NCI-H1092 (cell line): ENCODE measurements at regions not wholly inside any gene's neighbourhood (a gene's known extent, or its start where the extent isn't known, plus 50 kb on each side); places are given as distances from the start of the nearest gene placed in this dataset.

ENCODE experiments used
- DNase-seq: peaks from one replicate; lab custom pipeline; 2025; lab: John Stamatoyannopoulos, UW

DNA sequence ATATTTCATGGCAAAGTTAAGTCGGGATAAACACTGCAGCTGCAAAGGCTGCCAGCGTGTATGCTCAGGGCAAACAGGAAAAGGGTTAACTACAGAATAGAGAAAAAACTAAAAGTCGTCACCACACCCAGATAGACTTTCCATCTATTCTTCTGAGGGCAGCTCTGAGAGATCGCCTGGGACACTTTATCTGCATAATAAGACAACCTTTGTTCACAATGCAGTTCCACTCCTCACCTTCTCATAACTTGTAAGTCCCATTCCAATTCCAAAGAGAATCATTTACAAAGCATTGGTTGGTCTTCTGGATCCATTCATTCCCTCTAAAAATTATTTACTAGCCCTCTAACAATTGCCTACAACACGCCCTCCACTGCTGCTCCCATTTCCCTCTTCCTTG is 437.4 kb downstream of the RND3 start:
- DNase-seq: no peak

DNA sequence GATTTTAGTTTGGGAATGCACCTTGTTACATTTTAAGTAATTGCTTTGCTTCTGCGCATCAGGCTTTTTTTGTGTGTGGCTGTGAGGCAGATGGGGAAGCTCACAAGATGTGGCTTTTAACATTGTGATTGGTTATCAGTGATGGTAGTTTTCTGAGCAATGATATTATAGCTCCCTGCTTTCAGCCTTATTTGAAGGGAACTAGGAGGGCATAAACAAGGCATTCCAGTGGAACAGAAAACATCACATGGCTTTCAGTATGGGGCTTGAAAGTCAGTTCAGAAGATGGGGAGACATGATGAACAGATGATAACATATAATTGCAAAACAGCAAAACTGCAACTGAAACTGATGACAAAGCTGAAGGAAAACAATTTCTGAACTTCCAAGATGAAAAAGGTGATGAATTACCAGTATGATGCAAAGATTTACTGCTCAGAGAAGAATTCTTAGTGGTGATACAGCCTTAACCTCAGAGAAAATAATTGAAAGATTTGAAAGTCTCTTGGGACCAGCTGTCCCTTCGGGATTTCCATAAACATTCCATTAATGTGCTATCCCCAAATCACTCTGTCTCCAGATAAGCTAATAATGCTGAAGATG is 439.7 kb downstream of the RND3 start:
- no peak for DNase-seq

DNA sequence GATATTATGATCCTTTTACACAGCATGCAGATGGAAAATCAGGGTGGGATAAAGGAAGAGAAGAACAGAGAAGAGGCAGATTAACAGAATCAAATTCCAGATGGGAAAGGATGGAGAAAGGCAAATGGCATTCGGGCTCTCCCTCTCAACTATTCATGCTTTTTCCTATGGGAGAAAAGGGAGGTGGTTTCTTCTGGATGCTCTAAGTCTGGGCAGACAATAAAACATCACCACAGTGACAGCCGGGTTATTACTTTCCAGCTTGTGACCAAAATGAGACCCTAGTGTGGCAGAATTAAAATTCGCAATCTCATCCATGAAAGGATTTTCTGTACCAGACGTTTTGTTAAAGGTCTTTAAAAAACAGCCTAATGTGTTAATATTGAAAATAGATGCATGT is 440.7 kb downstream of the RND3 start:
- DNase-seq: no peak

DNA sequence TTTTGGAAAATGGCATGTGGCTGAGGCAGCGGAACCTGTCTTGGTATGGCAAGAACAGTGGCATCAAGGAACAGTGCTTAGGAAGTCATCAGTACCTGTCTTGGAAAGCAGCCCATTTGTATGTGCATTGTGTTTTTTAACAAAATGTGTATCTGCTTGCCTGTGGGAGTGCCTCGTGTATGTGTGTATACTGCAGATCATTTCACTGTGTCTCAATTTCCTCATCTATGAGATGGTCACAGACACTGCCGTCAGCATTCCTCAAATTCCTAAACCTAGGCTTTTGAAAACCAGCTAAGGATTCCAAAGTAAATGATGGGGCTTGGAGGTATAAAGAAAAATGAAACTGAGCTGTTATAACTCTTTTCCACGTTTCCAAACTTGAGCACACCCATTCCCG is 441.3 kb downstream of the RND3 start:
- no peak for DNase-seq

- no peak for DNase-seq
Measured at GRCh38 chr2:150045601-150046000, 441.9 kb downstream of the RND3 start.

DNA sequence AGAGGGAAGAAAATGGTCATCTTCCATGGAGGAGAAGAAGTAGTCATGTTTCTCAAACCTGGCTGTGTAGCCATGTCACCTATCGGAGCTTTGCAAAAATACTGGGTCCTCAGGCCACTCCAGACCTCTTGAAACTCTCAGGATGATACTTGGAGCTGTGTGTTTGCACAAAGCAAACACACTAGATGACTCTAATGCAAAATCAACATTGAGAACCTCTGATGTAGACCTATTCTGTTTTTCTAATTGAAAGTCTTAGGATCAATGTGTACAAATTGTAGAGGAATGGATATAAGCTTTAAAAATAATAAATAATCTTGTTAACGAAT is 444.3 kb downstream of the RND3 start:
- DNase-seq: no peak

- DNase-seq: no peak
Measured at GRCh38 chr2:150042500-150043171, 444.8 kb downstream of the RND3 start.

DNA sequence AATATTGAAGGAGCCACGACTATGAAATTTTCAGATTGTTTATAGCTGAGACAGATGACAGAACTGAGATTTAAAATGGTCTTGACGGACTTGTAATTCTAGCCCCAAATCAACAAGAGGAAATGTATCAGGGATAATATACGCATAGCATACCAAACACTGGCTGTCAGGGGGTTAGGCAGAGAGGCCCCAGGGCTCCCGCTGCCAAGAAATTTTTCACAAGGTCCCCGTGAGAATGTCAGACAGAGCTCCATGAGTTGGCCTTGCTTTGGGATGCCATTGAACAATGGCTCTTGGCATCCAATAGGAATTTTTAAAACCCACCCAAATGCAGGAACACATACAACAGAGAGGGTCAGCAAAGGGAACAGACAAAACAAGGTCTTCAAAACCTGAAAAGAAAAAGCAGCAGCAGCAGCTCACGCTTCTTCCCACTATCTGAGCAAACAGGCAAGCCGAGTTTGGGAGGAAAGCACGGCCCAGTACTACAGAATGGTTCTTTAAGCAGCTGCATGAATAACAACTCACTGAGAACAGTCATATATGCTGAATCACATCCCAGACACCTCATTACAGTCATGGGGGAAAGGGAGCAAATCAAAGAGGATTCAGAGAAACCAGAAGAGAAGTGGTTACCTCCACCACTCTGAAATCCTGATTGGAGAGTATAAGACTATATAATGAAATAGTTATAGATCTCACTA is 445.6 kb downstream of the RND3 start:
- DNase-seq: no peak

GRCh38 chr2:150036622-150037021 is 449.0 kb upstream of the MMADHC start:
- no peak for DNase-seq

- no peak for DNase-seq
Measured at GRCh38 chr2:150034665-150035064, 447.1 kb upstream of the MMADHC start.

- DNase-seq: no peak
Measured at GRCh38 chr2:150030436-150031190, 443.0 kb upstream of the MMADHC start.

GRCh38 chr2:150028322-150028721 is 440.7 kb upstream of the MMADHC start:
- no peak for DNase-seq

DNA sequence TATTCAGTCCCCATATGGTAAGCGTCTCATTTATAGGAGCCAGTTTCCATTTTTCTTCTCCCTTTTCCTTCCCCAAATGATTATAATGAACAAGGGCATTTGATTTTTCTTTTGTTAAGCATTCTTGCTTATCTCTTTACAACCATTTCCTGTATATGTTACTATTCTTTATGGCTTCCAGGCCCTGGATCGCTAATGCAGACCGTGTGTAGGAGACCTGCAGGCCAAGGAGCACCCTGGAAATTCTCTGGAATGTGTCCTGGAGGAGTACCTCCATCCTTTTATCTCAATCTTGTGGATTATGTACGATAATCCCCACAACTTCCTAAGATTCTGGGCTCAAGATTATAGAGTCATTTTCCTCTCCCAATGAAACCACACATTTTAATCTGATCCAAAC is 439.6 kb upstream of the MMADHC start:
- DNase-seq: no peak

GRCh38 chr2:150023663-150024062 is 436.1 kb upstream of the MMADHC start:
- DNase-seq: no peak

DNA sequence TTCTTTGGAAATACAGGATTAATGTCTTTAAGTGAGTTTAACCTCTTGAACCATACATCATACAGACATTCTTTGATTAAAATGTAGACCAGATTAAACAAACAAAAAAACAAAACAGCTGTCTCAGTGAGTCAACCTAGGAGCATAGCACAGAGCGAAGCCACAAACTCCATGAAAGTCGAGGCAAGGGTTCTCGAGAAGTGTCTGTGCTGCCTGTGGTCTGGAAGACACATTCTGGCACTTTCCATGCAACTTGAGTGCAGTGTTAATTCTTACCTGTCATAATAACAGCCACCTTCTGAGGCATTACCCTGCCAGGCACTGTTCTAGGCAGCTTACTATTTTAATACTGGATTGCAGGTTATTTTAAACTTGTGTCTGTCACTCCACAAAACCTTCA is 435.5 kb upstream of the MMADHC start:
- no peak for DNase-seq

- DNase-seq: no peak
Measured at GRCh38 chr2:150020937-150021673, 433.5 kb upstream of the MMADHC start.

DNA sequence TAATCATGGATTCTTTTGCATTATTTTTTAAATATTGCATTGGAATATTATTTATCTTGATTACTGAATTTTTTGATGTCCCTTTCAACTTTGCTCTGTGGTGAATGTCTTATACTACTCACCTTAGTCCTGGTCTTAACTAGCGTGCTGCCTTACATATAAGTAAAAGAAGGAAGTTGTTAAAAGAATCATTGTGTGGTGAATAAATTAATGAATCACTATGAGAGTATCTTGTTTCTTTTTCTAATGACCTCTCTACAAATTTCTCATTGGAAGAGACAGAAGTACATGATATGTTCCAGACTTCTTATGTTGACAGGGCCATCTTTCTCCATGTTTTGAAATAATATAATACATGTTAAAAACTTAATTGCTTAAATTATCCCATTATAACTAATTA is 432.6 kb upstream of the MMADHC start:
- DNase-seq: no peak

DNA sequence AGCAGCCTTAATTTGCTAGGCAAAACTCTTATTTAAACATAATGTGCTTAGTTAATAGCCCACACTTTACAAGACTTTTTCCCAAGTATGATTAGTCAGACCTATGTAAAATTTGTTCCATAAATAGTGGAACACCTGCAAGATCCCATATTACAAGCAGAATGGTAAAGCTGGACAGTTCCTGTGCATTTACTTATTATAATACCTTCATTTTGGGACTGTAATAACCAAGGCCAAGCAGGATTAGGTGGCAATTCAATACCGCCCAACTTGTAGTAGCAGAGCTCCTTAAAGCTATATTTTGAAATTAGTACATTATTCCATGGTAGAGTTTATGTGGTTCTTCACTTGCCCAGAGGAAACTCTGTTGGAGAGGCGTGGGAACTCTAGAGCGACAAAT is 431.5 kb upstream of the MMADHC start:
- no peak for DNase-seq

DNA sequence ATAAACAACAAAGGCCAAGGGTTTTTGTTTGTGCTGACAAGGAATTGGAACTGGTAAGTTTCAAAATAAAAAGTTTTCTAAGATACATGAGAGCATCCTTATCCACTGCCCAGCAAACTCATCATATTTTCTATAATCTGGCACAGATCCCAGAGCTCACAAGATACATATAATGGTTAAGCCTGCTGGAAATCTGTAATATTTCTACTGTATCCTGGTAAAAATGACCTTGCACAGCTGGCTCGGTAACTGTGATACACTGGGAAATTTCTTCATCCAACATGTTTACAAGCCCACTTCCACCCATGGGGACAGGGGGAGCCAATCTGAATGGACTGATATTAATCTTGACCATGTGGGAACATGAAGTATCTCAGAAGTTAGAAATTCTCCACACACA is 425.4 kb upstream of the MMADHC start:
- DNase-seq: no peak

DNA sequence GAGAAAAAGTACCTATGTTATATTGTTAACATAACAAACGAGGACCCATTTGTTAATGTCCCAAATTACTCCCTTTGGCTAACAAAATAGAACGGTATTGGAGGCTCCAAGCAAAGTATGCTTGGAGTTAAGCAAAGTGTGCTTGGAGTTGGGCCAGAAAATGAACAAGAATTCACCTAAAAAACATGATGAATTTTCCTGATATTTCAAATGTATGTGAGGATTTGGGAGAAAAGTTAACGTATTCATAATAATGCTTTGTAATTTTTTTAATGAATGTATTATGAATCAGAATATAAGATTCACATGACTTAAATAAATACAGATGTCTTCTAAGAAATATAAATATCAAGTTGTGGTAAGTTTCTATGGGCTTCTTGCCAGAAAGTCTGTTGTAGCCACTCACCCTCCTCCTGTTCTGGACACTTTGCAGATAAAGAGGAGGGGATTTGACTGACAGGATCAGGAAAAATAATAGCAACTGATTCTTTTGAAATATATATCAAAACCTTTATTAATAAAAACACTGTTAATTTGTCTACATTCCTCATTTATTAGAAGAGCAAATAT is 423.7 kb upstream of the MMADHC start:
- DNase-seq: no peak

- no peak for DNase-seq
Measured at GRCh38 chr2:150008901-150009300, 421.3 kb upstream of the MMADHC start.
